Liver (tissue), 8 donors: ENCODE measurements at regions not wholly inside any gene's neighbourhood (a gene's known extent, or its start where the extent isn't known, plus 50 kb on each side); places are given as distances from the start of the nearest gene placed in this dataset.

Experiments used
- DNase-seq: peaks from one replicate; pipeline ENCODE4 v3.0.0-alpha.2; 2017; ENCODE audit warnings: low spot score
- H3K27ac ChIP-seq, 2 donors: one replicate each; pipeline ENCODE4 v1.7.0; 2013; ENCODE audit warnings: inconsistent platforms in 2 of 2, low read length in 2 of 2, control low read depth in 1 of 2, low read depth in 1 of 2, mild to moderate bottlenecking in 1 of 2
- H3K27me3 ChIP-seq, 4 donors: one replicate each; pipeline versions ENCODE4 v1.6.1 to v1.7.0; 2013; ENCODE audit warnings: low read length in 3 of 4, inconsistent platforms in 1 of 4, mild to moderate bottlenecking in 1 of 4, moderate library complexity in 1 of 4; ENCODE audit not compliant: control insufficient read depth in 4 of 4, insufficient read depth in 4 of 4
- H3K36me3 ChIP-seq, 4 donors: one replicate each; pipeline versions ENCODE4 v1.6.1 to v1.7.0; 2013; ENCODE audit warnings: low read length in 3 of 4, mild to moderate bottlenecking in 3 of 4, low read depth in 1 of 4, moderate library complexity in 1 of 4; ENCODE audit not compliant: control insufficient read depth in 4 of 4, insufficient read depth in 3 of 4
- H3K4me1 ChIP-seq, 4 donors: one replicate each; pipeline versions ENCODE4 v1.6.1 to v1.7.0; 2013; ENCODE audit warnings: low read length in 3 of 4, mild to moderate bottlenecking in 3 of 4, moderate library complexity in 1 of 4; ENCODE audit not compliant: control insufficient read depth in 4 of 4, insufficient read depth in 4 of 4
- H3K4me3 ChIP-seq, 3 donors: one replicate each; pipeline versions ENCODE4 v1.6.1 to v1.7.0; 2013; ENCODE audit warnings: low read length in 3 of 3, control low read depth in 1 of 3, low read depth in 1 of 3, mild to moderate bottlenecking in 1 of 3
- H3K9ac ChIP-seq, 2 donors: one replicate each; pipeline ENCODE4 v1.7.0; 2013; ENCODE audit warnings: low read length in 2 of 2, mild to moderate bottlenecking in 2 of 2, moderate library complexity in 2 of 2, control low read depth in 1 of 2, low read depth in 1 of 2
- H3K9me3 ChIP-seq, 4 donors: one replicate each; pipeline versions ENCODE4 v1.6.1 to v1.7.0; 2013; ENCODE audit warnings: low read length in 3 of 4; ENCODE audit not compliant: control insufficient read depth in 4 of 4
- ATF3 ChIP-seq: IDR thresholded peaks from 2 replicates; pipeline ENCODE4 v1.6.1; 2016; ENCODE audit warnings: antibody characterized with exemption
- EGR1 ChIP-seq, 2 donors: IDR thresholded peaks; 2 replicates each; pipeline ENCODE4 v1.6.1; 2016 to 2018; ENCODE audit warnings: antibody characterized with exemption in 2 of 2, low read depth in 2 of 2
- FOXA1 ChIP-seq: IDR thresholded peaks from 2 replicates; pipeline ENCODE4 v1.6.1; 2016; ENCODE audit warnings: antibody characterized with exemption
- FOXA2 ChIP-seq: IDR thresholded peaks from 2 replicates; pipeline ENCODE4 v1.6.1; 2016; ENCODE audit warnings: antibody characterized with exemption
- GABPA ChIP-seq, 2 donors: IDR thresholded peaks in 1 of 2; conservative IDR thresholded peaks in 1 of 2; 2 replicates each; pipeline ENCODE4 v1.6.1; 2016; ENCODE audit warnings: antibody characterized with exemption in 2 of 2, mild to moderate bottlenecking in 1 of 2, moderate library complexity in 1 of 2
- HNF4A ChIP-seq, 2 donors: conservative IDR thresholded peaks; 2 replicates each; pipeline ENCODE4 v1.6.1; 2016; ENCODE audit warnings: antibody characterized with exemption in 2 of 2, mild to moderate bottlenecking in 2 of 2
- HNF4G ChIP-seq: IDR thresholded peaks from 2 replicates; pipeline ENCODE4 v1.6.1; 2016; ENCODE audit warnings: antibody characterized with exemption
- JUND ChIP-seq, 2 donors: IDR thresholded peaks; 2 replicates each; pipeline ENCODE4 v1.6.1; 2016; ENCODE audit warnings: antibody characterized with exemption in 2 of 2
- MAX ChIP-seq: IDR thresholded peaks from 2 replicates; pipeline ENCODE4 v1.6.1; 2016; ENCODE audit warnings: antibody characterized with exemption
- NR2F2 ChIP-seq: IDR thresholded peaks from 2 replicates; pipeline ENCODE4 v1.6.1; 2016; ENCODE audit warnings: antibody characterized with exemption
- RAD21 ChIP-seq, 2 donors: IDR thresholded peaks; 2 replicates each; pipeline ENCODE4 v1.6.1; 2016; ENCODE audit warnings: antibody characterized with exemption in 2 of 2, mild to moderate bottlenecking in 2 of 2
- RXRA ChIP-seq, 2 donors: IDR thresholded peaks; 2 replicates each; pipeline ENCODE4 v1.6.1; 2017 to 2018; ENCODE audit warnings: antibody characterized with exemption in 2 of 2, mild to moderate bottlenecking in 1 of 2
- SP1 ChIP-seq: IDR thresholded peaks from 2 replicates; pipeline ENCODE4 v1.6.1; 2018; ENCODE audit warnings: antibody characterized with exemption, mild to moderate bottlenecking
- TAF1 ChIP-seq: conservative IDR thresholded peaks from 2 replicates; pipeline ENCODE4 v1.6.1; 2016; ENCODE audit warnings: antibody characterized with exemption, mild to moderate bottlenecking
- YY1 ChIP-seq: IDR thresholded peaks from 2 replicates; pipeline ENCODE4 v1.6.1; 2016; ENCODE audit warnings: antibody characterized with exemption, mild to moderate bottlenecking
- WGBS: extraction: QIAGEN DNeasy Blood & Tissue Kit; methylation state at CpG from one replicate; pipeline ENCODE4 v1.1.7; 2013; 5-methylcytosine and 5-hydroxymethylcytosine counted together
- TF ChIP-seq, protein P1 (sequence below): IDR thresholded peaks from 2 replicates; pipeline ENCODE4 v1.6.1; 2016; ENCODE audit warnings: antibody characterized with exemption, mild to moderate bottlenecking
- TF ChIP-seq, protein P2 (sequence below): fragments of 150-350 bp; IDR thresholded peaks from 2 replicates; pipeline ENCODE4 v1.5.1; 2017; ENCODE audit warnings: improper control_type of control experiment, low read depth, low read length; ENCODE audit not compliant: missing input control
- TF ChIP-seq, protein P3 (sequence below): IDR thresholded peaks from 2 replicates; pipeline ENCODE4 v1.6.1; 2016; ENCODE audit warnings: antibody characterized with exemption
- donor health status: healthy.
- donor health status: healthy.
- donor health status: healthy.
- donor health status: healthy.
- donor health status: healthy.

GRCh38 chr5:3449481-3449880, 146.2 kb upstream of the IRX1 start:
- Histone ChIP-seq H3K9ac (no peak overlapping the region), H3K27me3 (no peaks in the 10 kb centered on the region), H3K9me3 (peaks cover 0 to 5% (median 2%) of the 10 kb centered on the region in 4 donors), H3K27ac (no peak overlapping the region), H3K36me3 (no peaks in the 10 kb centered on the region), H3K4me1 (no peaks in the 10 kb centered on the region), H3K4me3 (no peak overlapping the region)
- no peak for DNase-seq
- WGBS, result 92% methylated on average over 4 of the region's 4 CpGs
- TF ChIP-seq HNF4A (conservative IDR thresholded peaks at IDR 0.05) (no peak), RAD21 (IDR thresholded peaks at IDR 0.05) (no peak), NR2F2 (no peak), FOXA1 (no peak), HNF4G (no peak), MAX (no peak), RXRA (IDR thresholded peaks at IDR 0.05) (no peak), EGR1 (IDR thresholded peaks at IDR 0.05; ENCODE audit: low read depth in 2 of 2) (no peak), FOXA2 (no peak), JUND (IDR thresholded peaks at IDR 0.05) (no peak), ATF3 (no peak), GABPA (IDR thresholded peaks at IDR 0.05 in 1 of 2, conservative IDR thresholded peaks at IDR 0.05 in 1 of 2) (no peak), SP1 (no peak), YY1 (no peak), TAF1 (no peak)
- TF ChIP-seq, protein P1, sequence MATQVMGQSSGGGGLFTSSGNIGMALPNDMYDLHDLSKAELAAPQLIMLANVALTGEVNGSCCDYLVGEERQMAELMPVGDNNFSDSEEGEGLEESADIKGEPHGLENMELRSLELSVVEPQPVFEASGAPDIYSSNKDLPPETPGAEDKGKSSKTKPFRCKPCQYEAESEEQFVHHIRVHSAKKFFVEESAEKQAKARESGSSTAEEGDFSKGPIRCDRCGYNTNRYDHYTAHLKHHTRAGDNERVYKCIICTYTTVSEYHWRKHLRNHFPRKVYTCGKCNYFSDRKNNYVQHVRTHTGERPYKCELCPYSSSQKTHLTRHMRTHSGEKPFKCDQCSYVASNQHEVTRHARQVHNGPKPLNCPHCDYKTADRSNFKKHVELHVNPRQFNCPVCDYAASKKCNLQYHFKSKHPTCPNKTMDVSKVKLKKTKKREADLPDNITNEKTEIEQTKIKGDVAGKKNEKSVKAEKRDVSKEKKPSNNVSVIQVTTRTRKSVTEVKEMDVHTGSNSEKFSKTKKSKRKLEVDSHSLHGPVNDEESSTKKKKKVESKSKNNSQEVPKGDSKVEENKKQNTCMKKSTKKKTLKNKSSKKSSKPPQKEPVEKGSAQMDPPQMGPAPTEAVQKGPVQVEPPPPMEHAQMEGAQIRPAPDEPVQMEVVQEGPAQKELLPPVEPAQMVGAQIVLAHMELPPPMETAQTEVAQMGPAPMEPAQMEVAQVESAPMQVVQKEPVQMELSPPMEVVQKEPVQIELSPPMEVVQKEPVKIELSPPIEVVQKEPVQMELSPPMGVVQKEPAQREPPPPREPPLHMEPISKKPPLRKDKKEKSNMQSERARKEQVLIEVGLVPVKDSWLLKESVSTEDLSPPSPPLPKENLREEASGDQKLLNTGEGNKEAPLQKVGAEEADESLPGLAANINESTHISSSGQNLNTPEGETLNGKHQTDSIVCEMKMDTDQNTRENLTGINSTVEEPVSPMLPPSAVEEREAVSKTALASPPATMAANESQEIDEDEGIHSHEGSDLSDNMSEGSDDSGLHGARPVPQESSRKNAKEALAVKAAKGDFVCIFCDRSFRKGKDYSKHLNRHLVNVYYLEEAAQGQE, result no peak
- TF ChIP-seq, protein P2, sequence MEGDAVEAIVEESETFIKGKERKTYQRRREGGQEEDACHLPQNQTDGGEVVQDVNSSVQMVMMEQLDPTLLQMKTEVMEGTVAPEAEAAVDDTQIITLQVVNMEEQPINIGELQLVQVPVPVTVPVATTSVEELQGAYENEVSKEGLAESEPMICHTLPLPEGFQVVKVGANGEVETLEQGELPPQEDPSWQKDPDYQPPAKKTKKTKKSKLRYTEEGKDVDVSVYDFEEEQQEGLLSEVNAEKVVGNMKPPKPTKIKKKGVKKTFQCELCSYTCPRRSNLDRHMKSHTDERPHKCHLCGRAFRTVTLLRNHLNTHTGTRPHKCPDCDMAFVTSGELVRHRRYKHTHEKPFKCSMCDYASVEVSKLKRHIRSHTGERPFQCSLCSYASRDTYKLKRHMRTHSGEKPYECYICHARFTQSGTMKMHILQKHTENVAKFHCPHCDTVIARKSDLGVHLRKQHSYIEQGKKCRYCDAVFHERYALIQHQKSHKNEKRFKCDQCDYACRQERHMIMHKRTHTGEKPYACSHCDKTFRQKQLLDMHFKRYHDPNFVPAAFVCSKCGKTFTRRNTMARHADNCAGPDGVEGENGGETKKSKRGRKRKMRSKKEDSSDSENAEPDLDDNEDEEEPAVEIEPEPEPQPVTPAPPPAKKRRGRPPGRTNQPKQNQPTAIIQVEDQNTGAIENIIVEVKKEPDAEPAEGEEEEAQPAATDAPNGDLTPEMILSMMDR, result no peak
- TF ChIP-seq, protein P3, sequence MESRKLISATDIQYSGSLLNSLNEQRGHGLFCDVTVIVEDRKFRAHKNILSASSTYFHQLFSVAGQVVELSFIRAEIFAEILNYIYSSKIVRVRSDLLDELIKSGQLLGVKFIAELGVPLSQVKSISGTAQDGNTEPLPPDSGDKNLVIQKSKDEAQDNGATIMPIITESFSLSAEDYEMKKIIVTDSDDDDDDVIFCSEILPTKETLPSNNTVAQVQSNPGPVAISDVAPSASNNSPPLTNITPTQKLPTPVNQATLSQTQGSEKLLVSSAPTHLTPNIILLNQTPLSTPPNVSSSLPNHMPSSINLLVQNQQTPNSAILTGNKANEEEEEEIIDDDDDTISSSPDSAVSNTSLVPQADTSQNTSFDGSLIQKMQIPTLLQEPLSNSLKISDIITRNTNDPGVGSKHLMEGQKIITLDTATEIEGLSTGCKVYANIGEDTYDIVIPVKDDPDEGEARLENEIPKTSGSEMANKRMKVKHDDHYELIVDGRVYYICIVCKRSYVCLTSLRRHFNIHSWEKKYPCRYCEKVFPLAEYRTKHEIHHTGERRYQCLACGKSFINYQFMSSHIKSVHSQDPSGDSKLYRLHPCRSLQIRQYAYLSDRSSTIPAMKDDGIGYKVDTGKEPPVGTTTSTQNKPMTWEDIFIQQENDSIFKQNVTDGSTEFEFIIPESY, result no peak
